ENCODE measurements at regions not wholly inside any gene's neighbourhood (a gene's known extent, or its start where the extent isn't known, plus 50 kb on each side); places are given as distances from the start of the nearest gene placed in this dataset.
A peak's percentile ranks its signal among the peaks of the same experiment; 100 is the strongest.

- POLR2A ChIA-PET, result interaction anchor here (0.5 to 6.4 kb wide), 10 partner anchors 9 to 87 kb away, joined by 3 to 77 read pairs (median 7); partner anchors contain the start of gene SERTAD2
- BruUV-seq (replicated peaks), result no TSS peak
- Mint-ChIP-seq H3K27me3 (ENCODE audit: insufficient read depth, unreplicated experiment) (no peaks in the 10 kb centered on the region), H3K27ac (ENCODE audit: low read depth, unreplicated experiment) (peak overlapping the region; percentile 91), H3K36me3 (ENCODE audit: insufficient read depth, unreplicated experiment) (no peaks in the 10 kb centered on the region), H3K4me1 (ENCODE audit: insufficient read depth, unreplicated experiment) (peaks cover 24% of the 10 kb centered on the region), H3K9me3 (ENCODE audit: unreplicated experiment) (no peaks in the 10 kb centered on the region), H3K4me3 (ENCODE audit: unreplicated experiment) (peak overlapping the region; percentile 63)
- DNase-seq (ENCODE audit: unreplicated experiment), result no peak
- no peak for TF ChIP-seq CTCF (IDR thresholded peaks at IDR 0.05; ENCODE audit: unreplicated experiment)
- intact Hi-C loops (cut with micrococcal nuclease), result no loop called here
- CTCF ChIA-PET, result interaction anchor here (1.1 to 1.6 kb wide), 3 partner anchors 11 to 87 kb away, joined by 3 to 7 read pairs (median 3); no protein-coding TSS in a partner anchor
Observed at GRCh38 chr2:64731263-64731643, 77.5 kb upstream of the SERTAD2 start.

- CTCF ChIA-PET, result interaction anchor here (1.1 to 1.6 kb wide), 4 partner anchors 11 to 145 kb away, joined by 3 to 7 read pairs (median 4); no protein-coding TSS in a partner anchor
- POLR2A ChIA-PET, result interaction anchor here (0.5 to 6.4 kb wide), 8 partner anchors 11 to 87 kb away, joined by 3 to 77 read pairs (median 7); partner anchors contain the start of gene SERTAD2
- Mint-ChIP-seq H3K4me1 (ENCODE audit: insufficient read depth, unreplicated experiment) (peaks cover 24% of the 10 kb centered on the region), H3K9me3 (ENCODE audit: unreplicated experiment) (no peaks in the 10 kb centered on the region), H3K4me3 (ENCODE audit: unreplicated experiment) (no peak overlapping the region), H3K27me3 (ENCODE audit: insufficient read depth, unreplicated experiment) (no peaks in the 10 kb centered on the region), H3K36me3 (ENCODE audit: insufficient read depth, unreplicated experiment) (no peaks in the 10 kb centered on the region), H3K27ac (ENCODE audit: low read depth, unreplicated experiment) (peak overlapping the region; percentile 91)
- BruUV-seq (replicated peaks), result no TSS peak
- no peak for TF ChIP-seq CTCF (IDR thresholded peaks at IDR 0.05; ENCODE audit: unreplicated experiment)
- intact Hi-C loops (cut with micrococcal nuclease), result no loop called here
- DNase-seq (ENCODE audit: unreplicated experiment), result no peak
Observed at GRCh38 chr2:64731746-64732145, 78.0 kb upstream of the SERTAD2 start.

GRCh38 chr2:64732146-64732545, 78.4 kb upstream of the SERTAD2 start:
- H3K4me1 Mint-ChIP-seq (ENCODE audit: insufficient read depth, unreplicated experiment), result peaks cover 24% of the 10 kb centered on the region
- H3K4me3 Mint-ChIP-seq (ENCODE audit: unreplicated experiment), result no peak overlapping the region
- H3K9me3 Mint-ChIP-seq (ENCODE audit: unreplicated experiment), result no peaks in the 10 kb centered on the region
- no peaks in the 10 kb centered on the region for H3K27me3 Mint-ChIP-seq (ENCODE audit: insufficient read depth, unreplicated experiment)
- intact Hi-C loops (cut with micrococcal nuclease), result no loop called here
- no TSS peak for BruUV-seq (replicated peaks)
- no peak overlapping the region for H3K27ac Mint-ChIP-seq (ENCODE audit: low read depth, unreplicated experiment)
- no peaks in the 10 kb centered on the region for H3K36me3 Mint-ChIP-seq (ENCODE audit: insufficient read depth, unreplicated experiment)
- TF ChIP-seq CTCF (IDR thresholded peaks at IDR 0.05; ENCODE audit: unreplicated experiment), result no peak
- ChIA-PET POLR2A (interaction anchor here (0.7 to 6.4 kb wide), 5 partner anchors 11 to 88 kb away, joined by 3 to 77 read pairs (median 18); partner anchors contain the start of gene SERTAD2), CTCF (interaction anchor here (1.4 to 1.6 kb wide), 2 partner anchors 10 to 145 kb away, joined by 3 to 4 read pairs; no protein-coding TSS in a partner anchor)
- DNase-seq (ENCODE audit: unreplicated experiment), result no peak

GRCh38 chr2:64735504-64735903, 81.8 kb upstream of the SERTAD2 start:
- CTCF ChIA-PET, result interaction anchor here (0.7 to 1.4 kb wide), 3 partner anchors 16 to 39 kb away, joined by 3 read pairs; no protein-coding TSS in a partner anchor
- H3K4me3 Mint-ChIP-seq (ENCODE audit: unreplicated experiment), result no peak overlapping the region

More at GRCh38 chr2:64735504-64735903, 81.8 kb upstream of the SERTAD2 start:
- H3K4me1 Mint-ChIP-seq (ENCODE audit: insufficient read depth, unreplicated experiment), result peaks cover 14% of the 10 kb centered on the region
- no peaks in the 10 kb centered on the region for H3K27me3 Mint-ChIP-seq (ENCODE audit: insufficient read depth, unreplicated experiment)
- DNase-seq (ENCODE audit: unreplicated experiment), result no peak
- no peaks in the 10 kb centered on the region for H3K9me3 Mint-ChIP-seq (ENCODE audit: unreplicated experiment)
- no peak for TF ChIP-seq CTCF (IDR thresholded peaks at IDR 0.05; ENCODE audit: unreplicated experiment)
- H3K27ac Mint-ChIP-seq (ENCODE audit: low read depth, unreplicated experiment), result no peak overlapping the region
- no TSS peak for BruUV-seq (replicated peaks)
- POLR2A ChIA-PET, result interaction anchor here (0.6 to 4.1 kb wide), 5 partner anchors 9 to 91 kb away, joined by 3 to 18 read pairs (median 3); no protein-coding TSS in a partner anchor
- intact Hi-C loops (cut with micrococcal nuclease), result no loop called here
- no peaks in the 10 kb centered on the region for H3K36me3 Mint-ChIP-seq (ENCODE audit: insufficient read depth, unreplicated experiment)
